NCI-H1417 treated with DMSO at 0.1 percent for 48 hours (cell line): ENCODE measurements at regions not wholly inside any gene's neighbourhood (a gene's known extent, or its start where the extent isn't known, plus 50 kb on each side); places are given as distances from the start of the nearest gene placed in this dataset.
"Not testable (repeated sequence)": the region's sequence is repeated elsewhere in the genome, so short reads cannot be mapped to it uniquely, and the experiment has no call there.

Experiments
- DNase-seq: peaks from one replicate; lab custom pipeline; 2025; lab: John Stamatoyannopoulos, UW

GRCh38 chr13:72657379-72657778 lies 70.0 kb downstream of the MZT1 start:
- DNase-seq = no peak

GRCh38 chr13:72656357-72656756 lies 71.1 kb downstream of the MZT1 start:
- DNase-seq = no peak

DNA sequence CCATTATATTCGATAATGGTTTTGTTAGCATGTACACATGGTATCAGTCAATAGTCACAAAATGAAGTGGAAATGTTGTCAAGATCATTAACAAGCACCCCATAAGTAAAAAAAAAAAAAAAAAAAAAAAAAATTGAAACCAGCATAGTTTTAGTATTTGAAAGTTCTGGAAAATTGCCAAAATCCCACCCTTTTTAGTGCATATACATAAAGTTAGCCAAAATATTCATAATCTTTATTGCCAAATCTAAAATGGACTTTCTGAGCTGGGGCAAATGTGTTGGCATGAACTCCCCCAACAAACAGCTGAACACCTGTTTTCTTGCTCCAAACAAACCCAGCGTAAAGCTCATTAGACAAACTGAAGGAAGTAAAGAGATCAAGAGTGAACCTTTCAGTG lies 73.9 kb downstream of the MZT1 start:
- DNase-seq = no peak

DNA sequence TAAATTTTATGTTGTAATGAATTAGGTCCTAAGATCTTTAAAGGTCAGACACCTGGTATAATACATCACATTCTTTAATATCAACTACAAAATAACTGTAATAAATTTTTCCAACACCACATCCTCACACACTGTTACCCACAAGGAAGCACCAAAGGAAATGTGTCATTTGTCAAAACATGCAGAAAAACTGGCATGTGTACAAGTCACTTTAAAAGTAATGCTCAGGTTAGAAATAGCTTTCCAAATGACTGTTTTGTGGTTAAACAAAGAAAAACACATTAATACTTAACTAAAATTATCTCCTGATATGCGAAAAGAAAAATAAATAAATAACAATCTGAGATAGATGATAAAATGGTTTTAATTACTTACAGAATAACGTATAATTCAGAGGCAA lies 74.7 kb downstream of the MZT1 start:
- DNase-seq = no peak

DNA sequence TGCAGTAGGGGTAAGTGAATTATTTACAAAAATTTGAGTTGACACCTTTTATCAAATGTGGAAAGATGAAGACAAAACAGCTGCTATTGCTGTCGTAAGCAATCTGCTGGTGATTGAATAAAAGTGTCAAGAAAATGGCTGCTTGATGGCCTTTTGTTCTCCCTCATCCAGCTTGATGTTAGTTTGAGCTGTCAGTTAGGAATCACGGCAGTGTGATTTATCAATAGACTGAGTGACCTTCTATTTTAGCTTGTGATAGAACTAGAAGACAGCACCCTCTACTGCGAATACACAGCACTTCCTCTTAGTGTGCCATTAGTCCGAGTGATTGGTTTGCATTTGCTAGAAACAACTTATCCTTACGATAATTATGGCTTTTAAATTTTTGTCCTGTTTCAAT lies 76.3 kb downstream of the MZT1 start:
- peak; percentile 36 for DNase-seq

DNA sequence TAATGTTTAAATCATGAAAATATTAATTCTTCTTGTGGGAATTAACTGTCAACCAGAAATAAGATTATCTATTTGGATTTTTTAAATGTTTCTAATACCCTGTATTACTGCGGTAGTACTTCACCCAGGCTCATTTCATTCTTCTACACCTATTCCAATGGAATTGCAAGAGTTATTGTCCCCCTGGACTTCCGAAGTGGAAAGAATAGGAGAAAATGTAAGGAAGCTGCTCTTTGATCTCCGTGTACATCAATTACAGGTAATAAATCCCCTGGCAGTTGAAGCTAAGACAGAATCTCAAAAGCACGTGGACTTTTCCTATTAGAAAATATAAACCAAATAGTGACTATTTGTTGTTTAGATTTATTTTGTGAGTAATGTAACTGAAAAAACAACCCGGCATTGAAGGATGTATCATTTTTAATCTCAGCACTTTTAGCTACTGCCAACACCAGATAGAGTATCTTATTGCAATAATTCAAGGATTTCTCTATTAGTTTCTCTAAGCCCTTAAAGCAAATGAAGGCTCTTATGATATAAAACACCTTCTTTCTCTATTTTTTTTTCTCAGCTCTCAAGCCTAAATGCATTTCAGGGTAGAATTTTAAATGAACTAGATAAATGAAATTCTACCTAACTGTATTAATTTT lies 77.3 kb downstream of the MZT1 start:
- no peak for DNase-seq

DNA sequence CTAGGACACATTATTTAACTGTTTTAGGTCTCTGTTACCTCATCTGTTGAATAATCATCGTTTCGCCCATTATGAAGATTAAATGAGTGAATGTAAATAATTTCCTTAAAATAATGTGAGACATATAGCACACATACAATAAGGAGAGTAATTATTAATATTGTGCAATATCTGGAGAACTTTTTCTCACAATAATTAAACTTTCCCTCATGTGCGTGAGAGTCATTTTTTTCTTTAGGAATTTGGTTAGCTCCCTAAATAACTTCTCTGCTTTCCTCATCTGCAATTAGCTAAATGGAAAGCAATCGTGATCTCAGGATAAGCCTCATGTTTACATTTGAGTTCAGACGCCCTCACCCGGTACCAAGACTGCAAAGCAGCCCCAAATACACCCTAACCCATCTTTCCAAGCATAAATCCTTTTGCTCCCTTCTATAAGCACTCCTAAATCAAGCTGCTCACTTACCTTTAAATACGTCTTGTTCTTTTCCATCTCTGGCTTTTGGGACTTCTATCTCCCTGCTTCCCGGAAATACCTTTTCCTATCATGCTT lies 78.8 kb downstream of the MZT1 start:
- DNase-seq = no peak

DNA sequence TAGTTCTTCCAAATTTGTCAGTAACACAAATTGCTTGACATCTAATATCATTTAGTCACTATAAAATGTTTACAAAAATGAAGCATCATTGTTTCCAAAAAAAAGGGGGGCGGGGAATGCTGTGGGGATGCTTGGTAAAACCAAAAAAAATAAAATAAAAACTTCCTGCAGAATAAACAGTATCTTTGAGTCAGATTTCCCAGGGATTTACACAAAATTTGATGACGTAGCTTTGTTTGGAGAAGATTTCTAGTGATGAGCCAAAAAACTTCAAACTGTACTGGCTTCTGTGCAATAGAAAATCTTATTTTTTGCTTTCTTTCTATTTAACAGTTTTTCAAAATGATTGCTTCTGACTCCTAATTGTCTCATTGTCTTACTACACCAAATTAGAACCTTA lies 80.0 kb downstream of the MZT1 start:
- no peak for DNase-seq

GRCh38 chr13:72645521-72645920 lies 81.9 kb downstream of the MZT1 start:
- no peak for DNase-seq

- DNase-seq = no peak
These were observed 84.0 kb downstream of the MZT1 start for GRCh38 chr13:72643311-72643989.

DNA sequence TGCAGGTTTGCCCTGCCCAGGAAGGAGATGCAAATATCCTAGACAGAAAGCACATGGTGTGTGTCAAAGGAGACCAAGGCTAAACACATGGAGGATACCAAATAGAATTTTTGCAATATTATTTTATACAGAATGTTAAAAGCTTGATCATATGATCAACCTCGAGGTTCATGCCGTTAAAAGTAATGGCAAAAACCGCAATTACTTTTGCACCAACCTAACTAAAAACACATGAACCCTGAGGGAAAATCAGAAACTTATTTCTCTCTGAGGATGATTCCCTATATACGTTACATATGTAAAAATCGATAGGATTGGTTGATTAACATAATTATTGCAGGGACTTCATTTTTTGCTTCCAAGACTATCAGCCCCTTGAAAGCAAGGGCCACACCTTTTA lies 88.1 kb downstream of the MZT1 start:
- no peak for DNase-seq

DNA sequence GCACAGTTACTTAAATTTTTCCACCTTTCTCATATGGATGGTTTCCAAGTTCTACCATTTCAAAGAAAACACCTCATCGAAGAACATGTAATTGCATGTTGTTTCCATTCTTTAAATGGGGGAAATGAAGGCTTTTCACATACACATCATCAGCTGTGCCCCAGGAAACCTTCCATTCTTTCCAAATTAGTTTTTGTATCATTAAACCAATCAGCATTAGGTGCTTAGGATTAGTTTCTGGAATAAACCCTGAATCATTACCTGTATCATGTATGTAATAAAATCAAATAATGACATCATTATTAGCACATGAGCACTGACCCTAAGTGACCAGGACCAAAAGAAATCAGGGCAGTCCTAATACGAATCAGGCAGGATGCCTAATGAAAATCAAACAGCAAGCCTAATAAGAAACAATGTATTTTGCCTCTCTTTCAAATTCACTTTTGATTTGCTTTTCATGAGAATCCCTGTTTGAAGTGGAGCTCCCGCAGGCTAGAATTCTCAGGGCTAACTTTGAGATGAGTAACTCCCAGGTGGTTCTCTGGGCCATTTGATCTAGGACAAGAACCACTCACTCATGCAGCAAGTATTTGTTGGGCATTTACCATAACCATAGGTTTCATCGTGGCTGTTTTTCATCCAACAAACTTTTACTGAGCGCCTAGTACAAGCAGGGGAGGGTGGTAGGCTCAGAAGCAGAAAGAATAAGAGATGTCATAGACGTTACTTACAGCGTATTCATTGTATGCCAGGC lies 89.2 kb downstream of the MZT1 start:
- DNase-seq = no peak

DNA sequence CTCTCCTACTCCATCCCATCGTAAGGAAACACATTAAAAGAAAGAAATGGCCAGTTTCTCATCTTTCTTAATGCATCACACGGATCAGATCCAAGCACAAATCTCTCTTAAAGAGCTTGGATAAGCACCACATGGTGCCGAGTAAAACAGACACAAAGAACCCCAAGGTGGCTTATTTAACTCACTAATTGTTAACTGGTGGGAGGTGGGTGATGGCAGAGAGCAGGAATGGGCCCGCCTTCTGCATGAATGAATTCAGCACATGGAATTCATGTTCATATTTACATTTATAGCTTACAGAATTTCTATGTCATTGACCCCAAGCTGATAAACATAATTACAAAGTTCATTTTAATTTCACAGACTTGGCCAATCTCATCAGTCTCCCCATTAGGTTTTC lies 89.9 kb downstream of the MZT1 start:
- no peak for DNase-seq

- no peak for DNase-seq
These were observed 92.6 kb downstream of the MZT1 start for GRCh38 chr13:72634859-72635258.

GRCh38 chr13:72622546-72622945 lies 104.9 kb downstream of the MZT1 start:
- DNase-seq = no peak

- DNase-seq = no peak
These were observed 106.6 kb downstream of the MZT1 start for GRCh38 chr13:72620874-72621273.

DNA sequence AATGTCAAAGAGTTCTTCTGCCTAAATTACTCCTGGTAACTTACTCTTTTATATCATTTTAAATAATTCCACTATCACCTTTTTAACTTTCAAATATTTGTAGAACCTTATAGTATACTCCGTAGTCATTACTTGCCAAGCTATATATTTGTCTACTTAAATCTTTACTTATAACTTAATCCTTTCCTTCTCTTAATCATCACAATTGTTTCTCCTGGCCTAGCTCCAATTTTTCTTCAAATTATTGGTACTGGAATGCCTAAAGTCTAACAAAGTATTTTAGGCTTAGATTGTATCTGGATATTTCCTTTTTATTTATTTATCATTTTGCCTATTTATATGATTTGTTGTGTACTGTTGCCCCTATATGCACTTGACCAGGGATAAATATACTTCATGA lies 109.5 kb downstream of the MZT1 start:
- no peak for DNase-seq

- DNase-seq = no peak
These were observed 110.2 kb downstream of the MZT1 start for GRCh38 chr13:72617186-72617585.

- not testable (repeated sequence) for DNase-seq
These were observed 117.1 kb downstream of the MZT1 start for GRCh38 chr13:72610251-72610891.

- DNase-seq = no peak
These were observed 128.2 kb downstream of the MZT1 start for GRCh38 chr13:72599178-72599743.

DNA sequence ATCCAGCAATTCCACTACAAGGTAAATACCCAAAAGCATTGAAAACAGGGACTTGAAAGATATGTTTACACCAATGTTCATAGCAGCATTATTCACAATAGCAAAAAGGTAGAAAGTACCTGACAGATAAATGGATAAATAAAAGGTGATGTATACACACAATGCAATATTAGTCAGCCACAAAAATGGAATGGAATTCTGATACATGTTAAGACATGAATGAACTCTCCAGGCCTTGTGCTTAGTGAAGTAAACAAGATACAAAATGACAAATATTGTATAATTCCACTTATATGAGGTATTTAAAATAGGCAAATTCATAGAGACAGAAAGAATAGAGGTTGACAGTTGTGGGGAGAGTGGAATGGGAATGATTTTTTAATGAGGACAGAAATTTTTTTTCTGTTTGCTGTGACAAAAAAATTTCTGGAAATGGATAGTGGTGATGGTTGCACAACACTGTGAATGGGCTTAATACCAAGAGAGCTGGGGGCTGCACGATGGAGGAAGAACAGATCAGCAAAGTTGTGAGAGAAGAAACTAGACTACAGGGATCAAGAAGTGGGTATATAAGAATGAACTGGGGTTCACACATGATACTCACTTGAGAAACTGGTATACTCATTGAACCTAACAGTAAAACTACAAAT lies 137.2 kb downstream of the MZT1 start:
- DNase-seq = no peak

- no peak for DNase-seq
These were observed 140.9 kb downstream of the MZT1 start for GRCh38 chr13:72586518-72586917.
